ENCODE measurements at regions not wholly inside any gene's neighbourhood (a gene's known extent, or its start where the extent isn't known, plus 50 kb on each side); places are given as distances from the start of the nearest gene placed in this dataset.

DNA sequence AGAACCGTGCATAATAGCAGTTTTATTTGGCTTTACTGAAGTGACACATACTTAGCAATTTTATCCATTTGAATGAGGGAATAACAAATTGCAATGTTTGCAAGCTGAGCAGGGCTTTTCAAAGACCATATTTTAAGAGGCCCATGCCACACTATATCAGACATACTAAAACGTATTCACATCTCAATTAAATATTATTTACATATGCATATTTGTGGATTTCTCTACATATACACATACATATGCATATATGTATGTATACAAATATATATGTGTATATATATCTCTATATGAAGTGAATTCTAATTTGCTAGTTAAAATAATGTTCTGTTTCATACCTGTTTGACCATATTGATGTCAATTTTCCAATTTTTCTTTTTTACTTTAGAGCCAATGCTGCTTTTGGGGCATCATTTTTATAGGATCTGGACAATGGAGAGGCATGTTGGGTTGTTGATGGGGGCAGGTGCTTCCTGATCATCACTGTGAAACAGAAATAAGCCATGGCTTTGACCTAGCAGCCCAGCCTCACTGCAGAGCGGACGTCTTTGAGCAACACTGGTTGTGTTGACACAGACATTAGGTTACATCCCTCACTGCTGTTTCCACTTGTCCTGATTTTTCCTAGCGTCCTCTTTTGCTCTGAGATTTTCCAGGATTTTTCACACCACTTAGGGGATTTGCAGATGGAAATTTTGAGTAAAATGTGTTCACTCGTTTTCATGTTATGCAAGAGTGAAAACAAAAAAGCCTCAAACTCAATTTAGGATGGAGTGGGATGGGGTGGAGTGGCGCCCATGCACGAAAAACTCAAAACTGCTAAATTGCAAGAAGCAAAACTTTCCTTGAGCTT is 56.9 kb downstream of the RDH14 start:
- no peak for DNase-seq

GRCh38 chr2:18502142-18502541 is 58.3 kb downstream of the RDH14 start:
- no peak for DNase-seq

GRCh38 chr2:18501729-18502128 is 58.7 kb downstream of the RDH14 start:
- no peak for DNase-seq

DNA sequence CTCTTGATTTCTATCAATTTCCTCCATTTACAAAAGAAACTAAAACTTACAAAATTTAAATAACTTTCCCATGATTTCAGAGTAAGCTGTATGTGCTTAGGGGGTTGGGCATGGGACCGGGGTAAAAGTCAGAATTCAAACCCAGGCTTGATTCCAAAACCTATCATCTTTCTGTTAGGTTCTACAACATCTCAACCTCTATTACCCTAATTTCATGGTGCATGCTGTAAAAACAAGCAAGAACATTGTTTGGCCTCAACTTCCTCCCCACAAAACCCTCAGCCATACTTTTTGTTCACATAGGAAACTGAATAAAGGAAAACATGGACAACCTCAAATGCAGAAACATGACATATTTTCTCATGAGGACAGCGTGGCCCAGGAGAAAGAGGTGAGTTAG is 59.3 kb downstream of the RDH14 start:
- no peak for DNase-seq

GRCh38 chr2:18500333-18500732 is 60.1 kb downstream of the RDH14 start:
- peak; percentile 88 for DNase-seq

DNA sequence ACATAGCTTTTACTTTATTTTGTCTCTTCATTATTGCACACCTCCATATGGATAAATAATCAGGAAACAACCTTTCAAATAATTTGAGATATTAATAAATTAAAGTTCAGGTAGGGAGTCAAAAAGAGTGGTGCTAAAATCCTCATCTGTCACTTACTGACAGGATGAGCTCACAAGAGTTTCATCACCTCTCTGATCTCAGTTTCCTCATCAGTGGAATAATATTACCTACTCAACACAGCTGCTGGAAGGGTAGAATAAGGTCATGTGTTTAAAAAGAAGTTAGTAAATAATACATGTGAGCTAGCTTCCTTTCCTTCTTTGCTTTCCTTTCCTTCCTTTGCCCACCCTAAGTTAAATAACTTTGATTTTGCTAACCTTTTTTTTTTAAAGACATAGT is 61.9 kb downstream of the RDH14 start:
- DNase-seq: no peak

- DNase-seq: no peak
Measured at GRCh38 chr2:18496516-18496915, 63.9 kb downstream of the RDH14 start.

DNA sequence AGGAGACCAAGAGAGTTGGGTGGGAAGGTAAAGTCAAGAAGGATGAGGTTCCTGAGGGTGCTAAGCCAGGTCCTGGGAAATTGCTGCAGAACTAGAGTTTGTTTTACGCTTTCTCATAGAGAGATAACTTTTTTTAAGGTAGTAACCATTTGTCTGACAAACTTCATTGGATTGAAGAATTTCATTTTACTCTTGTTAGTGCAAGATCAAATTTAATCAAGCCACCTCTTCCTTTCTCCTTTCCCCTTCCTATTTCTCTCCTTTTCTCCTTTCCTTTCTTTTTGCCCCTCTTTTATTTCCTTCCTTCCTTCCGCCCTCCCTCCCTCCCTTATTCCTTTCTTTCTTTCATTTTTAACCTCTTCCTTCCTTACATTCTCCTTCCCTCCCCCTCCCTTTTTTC is 65.4 kb downstream of the RDH14 start:
- no peak for DNase-seq

- DNase-seq: no peak
Measured at GRCh38 chr2:18492721-18493120, 67.7 kb downstream of the RDH14 start.

DNA sequence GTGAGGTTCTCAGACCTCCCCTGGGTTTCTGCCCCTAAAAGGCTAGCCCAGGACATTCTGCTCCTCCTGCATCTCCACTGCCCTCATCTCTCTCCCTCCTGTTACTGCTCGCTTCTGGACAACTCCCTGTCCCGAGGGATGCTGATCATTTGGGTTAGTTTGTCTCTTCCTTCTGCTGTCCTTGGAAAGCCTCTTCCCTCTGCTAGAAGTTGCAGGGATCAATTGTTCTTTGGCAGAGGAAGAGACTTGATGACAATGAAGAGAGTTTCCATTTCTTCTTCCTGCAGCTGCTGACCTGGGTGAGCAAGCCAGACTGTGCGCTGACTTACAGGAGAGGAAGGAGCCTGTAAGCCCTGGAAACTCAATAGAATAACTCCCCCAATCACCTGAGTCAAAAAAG is 68.9 kb downstream of the RDH14 start:
- no peak for DNase-seq

DNA sequence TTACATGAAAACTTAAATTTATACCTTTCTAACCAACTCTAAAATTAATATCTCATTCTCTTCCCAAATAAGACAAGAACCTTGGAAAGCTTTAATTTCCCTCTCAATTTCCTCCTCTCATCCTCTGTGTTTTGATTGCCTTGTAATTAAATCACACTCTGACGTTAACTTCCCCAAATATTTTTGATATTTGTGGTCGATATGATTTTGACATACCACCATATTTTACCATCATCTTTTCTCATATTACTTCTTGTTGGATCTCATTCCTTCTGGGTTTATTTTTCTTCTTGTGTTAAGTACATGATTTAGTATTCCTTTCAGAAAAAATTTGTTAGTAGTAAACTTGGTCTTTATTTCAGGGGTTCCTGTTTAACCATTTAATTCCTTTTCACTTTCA is 69.6 kb downstream of the RDH14 start:
- peak; percentile 14 for DNase-seq

DNA sequence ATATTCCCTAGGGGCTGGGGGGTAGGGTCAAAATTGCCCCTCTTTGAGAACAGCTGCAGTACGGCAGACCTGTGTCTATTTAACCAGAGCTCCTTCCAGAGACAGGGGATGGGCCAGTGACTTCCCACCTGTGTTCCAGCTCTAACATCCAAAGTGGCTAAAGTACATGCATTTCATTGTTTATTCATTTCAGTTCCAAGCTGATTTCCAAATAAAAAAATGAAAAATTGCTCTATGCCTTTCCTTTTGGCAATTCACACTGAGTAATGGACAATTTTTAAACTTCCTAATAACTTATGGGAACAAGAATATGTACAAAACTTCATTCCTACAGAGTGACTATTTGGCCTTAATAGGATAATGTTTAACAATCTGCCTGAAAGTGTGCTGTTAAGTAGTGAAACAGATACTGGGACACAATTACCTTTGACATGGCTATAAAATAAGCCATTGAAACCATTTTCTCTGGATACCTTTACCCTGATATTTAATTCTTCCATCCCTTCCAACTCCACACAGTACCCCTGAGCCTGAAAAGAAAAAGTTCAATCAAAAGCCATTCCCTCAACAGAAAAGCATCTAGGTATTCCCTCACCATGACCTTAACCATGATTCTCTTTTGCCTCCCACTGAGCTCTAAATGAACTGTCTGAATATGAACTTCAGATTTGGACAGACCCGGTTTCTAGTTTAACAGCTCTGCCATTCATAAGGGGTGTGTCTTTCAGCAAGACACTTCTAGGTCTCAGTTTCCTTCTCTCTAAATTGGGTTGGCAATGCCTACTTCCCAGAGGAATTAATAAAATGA is 73.1 kb downstream of the RDH14 start:
- no peak for DNase-seq

DNA sequence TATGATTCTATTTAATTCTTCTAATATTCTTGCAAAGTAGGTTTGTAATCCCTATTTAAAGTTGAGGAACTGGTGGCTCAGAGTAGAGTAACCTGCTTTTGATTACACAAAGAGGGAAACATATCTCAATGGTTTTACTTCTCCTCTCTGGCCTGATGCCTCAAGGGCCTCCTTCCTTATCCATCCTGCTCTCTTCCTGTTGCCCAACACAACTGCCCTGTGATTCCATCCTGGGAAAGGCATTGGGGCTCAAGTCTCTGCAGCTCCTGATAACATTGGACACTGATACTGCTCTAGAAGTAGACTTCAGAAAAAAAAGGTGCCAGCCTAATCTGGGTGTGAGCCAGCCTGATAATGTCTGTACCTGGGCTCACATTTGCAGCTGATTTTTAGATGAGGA is 75.8 kb downstream of the RDH14 start:
- DNase-seq: no peak

DNA sequence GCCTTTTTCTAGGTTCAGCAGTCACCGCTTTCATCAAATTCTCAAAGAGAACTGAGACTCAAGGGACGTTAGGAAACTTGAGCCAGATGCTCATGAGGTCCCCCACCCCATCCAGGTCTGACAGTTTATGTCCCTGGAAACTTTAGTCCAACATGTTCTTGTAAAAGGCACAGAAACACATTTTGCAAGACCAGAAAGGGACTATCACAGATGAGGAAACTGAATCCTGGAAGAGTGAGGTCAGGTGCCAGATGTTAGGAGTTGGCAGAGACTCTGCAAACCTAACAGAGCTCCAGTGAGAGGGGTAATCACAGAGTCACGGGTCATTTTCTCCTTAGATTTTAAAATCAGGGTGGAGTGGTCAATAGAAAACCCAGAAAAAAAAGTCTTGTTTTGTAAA is 76.6 kb downstream of the RDH14 start:
- no peak for DNase-seq

- DNase-seq: no peak
Measured at GRCh38 chr2:18482666-18483065, 77.8 kb downstream of the RDH14 start.

GRCh38 chr2:18479947-18480369 is 80.5 kb downstream of the RDH14 start:
- DNase-seq: peak; percentile 92

DNA sequence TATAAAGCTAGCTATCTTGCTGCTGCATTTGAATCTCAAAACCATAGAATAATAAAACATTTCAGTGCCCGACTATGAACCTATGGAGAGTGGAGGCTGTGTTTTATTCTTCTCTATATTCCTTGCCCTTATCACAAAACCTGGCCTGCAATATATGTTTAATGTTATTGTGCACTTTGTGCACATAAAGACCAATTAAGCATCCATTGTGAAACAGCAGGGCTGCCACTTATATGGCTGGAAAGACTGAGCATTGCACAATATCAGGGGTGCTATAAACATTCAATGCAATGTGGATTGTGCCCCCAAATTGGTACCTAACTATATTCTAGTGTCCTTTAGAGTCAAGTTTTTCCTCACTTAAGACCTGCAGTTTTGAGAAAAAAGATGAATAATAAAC is 83.2 kb downstream of the RDH14 start:
- no peak for DNase-seq

DNA sequence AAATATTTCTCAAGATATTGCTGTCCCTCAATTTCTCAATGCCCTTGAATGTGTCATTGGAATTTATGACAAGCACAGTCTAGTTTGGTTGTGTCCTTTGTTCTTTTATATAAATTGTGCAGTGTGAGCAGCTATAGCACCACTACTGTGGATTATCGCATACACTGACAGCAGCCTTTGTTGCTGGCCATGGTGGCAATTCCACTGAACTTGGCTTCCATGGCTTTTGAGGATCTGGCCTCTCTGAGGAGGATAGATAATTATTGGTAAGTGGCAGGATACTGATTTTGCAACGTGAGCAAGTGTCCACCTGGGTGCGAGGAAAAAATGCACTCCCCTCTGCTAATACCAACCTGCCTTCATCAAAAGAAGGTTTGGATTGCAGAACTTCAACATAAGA is 84.0 kb downstream of the RDH14 start:
- DNase-seq: no peak

- peak; percentile 36 for DNase-seq
Measured at GRCh38 chr2:18475884-18476283, 84.6 kb downstream of the RDH14 start.

DNA sequence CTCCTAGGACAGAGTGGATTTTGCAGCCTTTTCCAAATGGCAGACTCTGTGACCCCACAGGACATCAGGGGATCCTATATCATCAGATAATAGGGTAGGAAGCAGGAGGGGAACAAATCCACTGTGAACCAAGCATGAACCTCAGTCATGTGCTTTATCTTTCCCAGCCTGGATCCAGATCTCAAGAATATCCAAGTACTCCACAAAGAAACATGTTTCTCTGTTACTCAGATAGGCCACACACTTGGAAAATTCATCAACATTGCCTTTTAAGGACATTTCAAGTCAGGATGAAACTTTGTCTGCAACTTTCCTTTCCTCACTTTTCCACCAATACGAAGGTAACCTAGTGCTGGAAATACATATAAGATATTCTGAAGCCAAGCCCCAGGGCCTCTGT is 85.8 kb downstream of the RDH14 start:
- DNase-seq: peak; percentile 43

DNA sequence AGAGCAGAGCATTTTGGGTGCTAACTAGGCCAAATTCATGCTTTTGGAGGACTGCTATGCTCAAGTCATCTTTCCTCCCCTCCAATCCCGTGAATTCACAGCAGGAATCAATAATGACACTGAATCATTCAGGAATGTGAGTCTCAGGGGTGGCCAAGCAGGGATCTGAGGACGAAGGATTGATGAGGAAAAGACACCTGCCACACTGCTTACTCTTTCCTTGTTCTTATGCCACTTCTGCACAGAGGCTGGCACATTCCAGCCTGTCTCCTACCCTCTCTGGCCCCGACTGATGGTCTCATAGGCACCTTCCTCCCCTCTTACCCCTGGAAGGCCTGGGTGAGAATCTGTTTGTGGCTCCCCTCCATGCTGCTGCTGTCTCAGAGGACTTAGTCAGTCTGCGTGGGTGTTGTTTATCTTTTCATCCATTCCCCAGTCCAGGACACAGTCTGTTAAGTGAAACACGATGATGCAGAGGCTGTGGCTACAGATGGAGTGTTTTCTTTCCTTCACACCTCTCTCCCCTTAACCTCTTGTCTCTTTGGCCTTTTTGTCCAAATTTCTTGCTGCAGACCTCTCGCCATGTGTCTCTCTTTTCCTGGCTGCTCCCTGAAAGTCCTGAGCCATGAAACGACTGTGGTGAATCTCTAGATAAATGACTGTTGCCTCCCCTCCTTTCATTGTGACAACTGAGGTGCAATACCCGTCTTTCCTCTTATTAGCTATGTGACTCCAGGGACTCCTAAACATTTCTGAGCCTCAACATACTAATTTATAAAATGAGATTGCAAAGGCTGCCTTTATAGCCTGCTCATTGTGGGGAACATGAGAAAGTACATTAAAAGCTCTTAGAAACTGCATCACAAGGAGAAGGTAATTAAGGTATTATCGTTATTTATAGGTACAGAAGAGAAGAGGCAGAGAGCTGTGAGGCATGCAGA is 86.9 kb downstream of the RDH14 start:
- peak; percentile 88 for DNase-seq

DNA sequence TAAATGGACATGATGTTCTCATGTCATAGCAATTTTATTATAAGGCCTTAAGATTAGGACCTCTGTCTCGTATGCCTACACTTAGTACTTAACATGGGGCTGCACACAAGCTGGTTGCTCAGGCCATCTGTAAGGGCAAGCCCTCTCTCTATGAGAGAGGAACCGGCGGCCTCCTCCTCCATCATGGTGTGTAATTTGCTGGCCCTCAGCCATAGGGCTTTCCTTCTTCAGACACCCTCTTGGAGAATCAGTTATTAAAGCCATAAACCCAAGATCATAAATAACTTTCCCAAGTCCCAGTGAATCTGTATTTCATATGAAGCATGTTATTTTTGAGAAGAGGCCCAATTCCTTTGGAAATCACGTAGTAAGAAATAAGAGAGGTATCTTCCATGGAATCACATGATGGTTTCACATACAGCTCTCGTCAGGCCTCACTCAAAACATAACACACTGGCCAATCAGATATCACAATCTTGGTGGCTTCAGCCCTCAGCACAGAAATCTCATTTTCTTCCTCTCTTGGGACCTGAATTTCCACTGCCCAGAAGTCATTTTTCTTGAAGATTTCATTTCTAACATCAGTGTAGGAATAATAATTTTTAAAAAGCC is 92.6 kb downstream of the RDH14 start:
- DNase-seq: no peak

DNA sequence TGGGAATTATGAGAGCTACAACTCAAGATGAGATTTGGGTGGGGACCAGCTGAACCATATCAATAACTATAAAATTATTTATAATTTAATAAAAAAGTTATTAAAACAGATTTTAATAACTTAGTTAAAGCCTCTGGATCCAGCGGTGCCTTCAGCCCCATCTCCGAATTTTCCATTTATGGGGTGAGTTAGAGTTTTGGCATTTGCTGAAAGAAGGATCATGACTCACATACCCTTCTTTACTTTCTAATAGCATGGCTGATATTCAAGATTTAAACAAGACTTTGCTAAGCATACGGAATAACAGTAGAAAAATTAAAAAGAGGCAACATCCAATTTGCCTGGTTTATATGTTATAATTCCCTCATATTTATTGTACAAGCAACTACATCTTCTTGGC is 94.5 kb downstream of the RDH14 start:
- DNase-seq: no peak

Data from fibroblast of skin of right quadriceps (primary cell).